GDM1 (cell line): ENCODE measurements at regions not wholly inside any gene's neighbourhood (a gene's known extent, or its start where the extent isn't known, plus 50 kb on each side); places are given as distances from the start of the nearest gene placed in this dataset.

Experiments
- DNase-seq: peaks from one replicate; lab custom pipeline; 2025; lab: John Stamatoyannopoulos, UW

DNA sequence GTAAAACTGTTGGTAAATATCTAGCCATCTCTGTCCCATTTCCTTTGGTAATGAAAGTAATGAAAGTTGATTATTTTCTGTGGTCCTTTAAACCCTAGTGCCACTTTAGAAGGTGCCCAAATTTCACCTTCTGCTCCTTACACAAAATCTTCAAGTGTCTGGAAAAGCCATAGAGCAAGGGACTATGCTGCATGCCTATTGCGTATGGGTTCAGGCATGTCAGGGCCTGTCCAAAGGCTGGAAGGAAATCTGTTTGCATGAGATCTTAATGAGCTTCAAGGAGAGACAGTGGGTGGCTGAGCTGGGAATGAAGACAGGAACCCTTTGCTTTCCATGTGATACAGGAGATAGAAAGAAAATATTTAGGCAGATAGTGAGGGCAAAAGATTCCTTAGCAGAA, 66.6 kb upstream of the CCN6 start:
- DNase-seq = peak; percentile 27

DNA sequence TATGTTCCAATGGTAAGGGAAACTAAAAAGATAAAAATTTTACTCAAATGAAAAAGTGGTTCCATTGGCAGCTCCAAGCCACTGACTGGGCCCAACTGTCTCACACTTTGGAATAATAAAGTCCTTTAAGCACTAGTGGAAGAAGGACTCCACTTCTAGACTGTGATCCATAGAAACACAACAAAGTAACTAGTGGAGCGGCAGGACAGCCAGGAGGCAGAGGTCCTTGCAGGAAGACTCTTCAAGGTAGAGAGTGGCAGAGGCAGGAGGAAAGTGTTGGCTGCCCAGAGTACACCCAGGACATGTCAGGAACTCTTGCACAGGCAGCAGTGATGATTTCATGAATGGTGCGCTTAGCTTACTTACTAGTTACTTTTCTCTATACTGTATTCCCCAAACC, 65.0 kb upstream of the CCN6 start:
- DNase-seq = no peak

DNA sequence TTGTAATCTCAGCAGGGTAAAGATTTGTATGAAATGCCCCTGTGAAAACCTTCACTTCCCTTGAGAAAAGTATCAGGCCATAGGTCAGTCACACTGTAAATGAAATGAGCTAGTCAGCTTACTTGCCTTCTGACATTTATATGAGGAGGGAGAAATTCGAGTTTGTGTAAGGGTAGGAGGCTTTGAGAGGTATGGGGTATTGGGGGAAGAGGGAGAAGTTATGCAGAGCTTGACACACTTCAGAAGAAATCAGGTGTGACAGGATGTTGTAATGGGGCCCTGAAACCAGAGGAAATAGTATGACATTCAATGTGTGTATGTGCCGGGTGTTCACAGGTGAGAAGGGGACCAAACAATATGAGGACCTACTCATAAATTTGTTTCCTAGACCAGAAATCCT, 64.2 kb upstream of the CCN6 start:
- DNase-seq = no peak

DNA sequence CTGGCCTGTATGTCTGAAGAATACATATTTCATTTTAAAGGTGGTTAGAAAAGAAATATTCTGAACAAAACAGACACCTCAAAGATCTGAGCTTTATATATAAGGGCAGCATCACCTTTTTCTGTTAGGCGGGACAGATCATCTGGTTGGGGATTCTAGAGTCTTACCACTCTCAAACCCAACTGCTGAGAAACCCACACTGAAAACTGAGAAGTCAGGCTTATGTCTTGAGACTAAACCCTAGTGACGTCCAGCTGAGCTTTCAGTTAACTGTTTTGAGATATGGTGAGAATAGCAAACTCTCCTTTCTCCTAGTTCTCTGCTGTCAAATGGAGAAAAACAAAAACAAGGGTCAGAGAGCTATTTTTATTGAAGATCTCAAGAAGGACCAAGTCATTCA, 63.7 kb upstream of the CCN6 start:
- DNase-seq = no peak

DNA sequence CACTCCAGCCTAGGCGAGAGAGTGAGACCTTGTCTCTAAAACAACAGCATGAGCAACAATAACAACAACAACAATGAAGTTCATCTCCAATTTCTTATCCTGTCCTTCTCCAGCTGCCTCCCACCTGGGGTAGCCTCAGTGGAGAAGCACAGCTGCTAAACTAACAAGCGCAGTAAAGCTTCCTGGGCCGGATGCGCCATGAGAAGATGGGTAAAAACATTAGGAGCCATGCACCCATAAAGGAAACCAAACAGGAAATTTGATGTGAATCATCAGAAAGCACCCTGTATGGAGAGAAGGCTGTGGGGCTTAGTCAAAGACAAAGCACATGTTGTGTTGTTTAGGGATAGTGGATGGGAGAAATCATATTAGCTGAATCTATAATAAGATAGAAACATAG, 61.1 kb upstream of the CCN6 start:
- no peak for DNase-seq

DNA sequence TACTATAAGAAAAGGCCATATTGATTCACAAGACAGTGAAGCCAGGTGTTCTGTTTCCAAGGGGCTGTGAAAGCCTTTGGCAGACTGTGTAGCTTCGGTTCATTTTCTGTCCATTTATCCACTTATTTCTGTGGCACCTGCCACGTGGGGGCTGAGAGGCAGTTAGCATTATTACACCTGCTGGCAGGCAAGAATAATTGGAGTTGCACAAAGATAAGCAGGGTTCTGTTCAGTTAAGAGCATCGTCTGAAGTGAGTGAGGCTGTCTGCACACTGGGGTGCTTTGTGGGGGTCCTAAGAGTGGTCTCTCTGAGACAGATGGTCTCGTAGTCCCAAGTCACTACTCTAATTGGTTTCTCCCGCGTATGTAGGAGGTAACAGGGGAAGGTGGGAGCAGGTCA, 60.6 kb upstream of the CCN6 start:
- DNase-seq = no peak

DNA sequence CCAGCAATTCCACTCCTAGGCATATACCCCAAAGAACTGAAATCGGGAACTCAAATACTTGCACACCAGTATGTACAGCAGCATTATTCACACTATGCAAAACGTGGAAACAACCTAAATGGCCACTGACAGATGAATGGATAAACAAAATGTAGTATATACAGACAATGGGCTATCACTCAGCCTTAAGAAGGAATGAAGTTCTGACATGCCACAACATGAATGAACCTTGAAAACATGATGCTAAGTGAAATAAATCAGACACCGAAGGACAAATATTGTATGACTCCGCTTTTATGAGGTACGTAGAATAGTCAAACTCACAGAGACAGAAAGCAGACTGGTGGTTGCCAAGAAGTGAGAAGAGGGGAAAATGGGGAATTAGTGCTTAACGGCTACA, 59.1 kb upstream of the CCN6 start:
- DNase-seq = no peak

DNA sequence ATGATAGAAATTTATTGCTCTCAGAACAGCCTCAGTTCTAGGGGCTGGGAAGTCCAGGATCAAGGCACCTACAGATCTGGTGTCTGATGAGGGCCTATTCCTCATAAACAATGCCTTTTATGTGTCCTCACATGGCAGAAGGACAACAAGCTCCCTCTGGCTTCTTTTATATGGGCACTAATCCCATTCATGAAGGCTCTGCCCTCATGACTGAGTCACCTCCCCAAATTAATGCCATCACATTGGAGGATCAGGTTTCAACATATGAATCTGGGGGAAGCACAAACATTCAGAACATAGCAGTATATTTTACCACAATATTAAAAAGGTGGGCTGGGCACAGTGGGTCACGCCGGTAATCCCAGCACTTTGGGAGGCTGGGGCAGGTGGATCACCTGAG, 58.5 kb upstream of the CCN6 start:
- DNase-seq = no peak

DNA sequence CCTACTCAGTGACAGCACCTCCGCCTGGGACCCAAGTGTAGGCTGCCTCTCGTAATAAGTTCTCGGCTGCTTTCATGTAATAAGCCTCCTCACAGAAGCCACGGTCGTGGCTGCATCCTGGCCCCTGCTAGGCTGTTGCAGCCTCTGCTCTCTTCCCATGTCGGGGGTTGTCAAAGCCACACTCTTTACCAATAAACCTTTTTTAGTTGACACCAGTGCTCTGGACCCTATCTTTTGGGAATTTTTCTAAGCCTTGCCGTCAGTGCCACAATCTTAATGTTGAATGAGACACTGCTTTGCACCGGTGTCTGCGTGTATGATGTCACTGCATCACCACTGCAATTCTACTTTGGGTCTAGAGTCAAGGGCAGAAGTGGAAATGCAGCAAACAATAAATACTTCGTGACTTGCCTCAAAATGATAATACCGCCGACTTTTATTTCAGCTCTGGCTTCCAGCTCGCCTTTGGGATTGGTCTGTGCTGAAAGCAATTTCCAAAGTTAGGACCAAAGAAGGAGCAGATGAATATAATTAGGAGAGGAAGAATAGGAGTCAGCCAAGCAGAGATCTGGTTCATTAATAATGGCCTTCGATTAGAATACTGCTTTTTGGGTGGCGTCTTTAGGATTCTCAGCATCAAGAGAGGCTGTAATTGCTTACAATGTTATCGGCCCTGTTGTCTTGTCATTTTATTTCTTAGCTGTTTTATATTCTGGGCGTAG, 57.6 kb upstream of the CCN6 start:
- no peak for DNase-seq

DNA sequence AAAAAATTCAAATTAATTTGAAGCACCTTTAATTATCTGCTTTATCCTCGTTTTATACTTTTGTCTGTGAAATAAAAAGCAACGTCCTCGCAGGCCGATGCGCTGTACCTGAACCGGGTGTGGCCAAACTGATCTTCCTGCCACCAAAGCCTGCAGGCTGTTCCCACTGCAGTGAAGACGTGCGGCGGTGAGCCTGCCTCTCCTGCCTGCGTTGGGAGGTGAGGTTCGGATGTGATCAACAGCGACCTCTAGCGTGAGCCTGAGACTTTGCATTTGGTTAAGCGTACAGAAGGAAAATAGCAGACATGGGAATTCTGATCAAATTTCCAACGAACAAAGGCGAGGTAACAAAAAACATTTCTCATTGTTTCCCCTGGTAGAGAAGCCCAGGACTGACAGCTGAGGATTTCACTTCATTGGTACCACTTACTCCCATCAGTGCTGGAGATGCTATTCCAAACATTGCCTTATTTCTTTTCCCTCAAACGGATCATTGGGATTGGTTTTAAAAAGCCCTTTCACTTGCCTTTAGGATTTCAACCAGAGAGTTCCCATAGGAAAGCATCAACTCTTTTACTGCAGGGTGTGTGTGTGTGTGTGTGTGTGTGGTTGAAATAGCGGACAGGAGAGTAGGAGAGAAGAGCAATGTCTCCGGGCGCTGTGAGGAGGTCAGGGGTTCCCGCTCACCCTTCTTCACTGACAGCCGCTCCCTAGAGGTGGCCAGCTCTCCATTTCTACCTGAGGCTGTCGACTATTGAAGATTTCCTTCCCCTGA, 56.6 kb upstream of the CCN6 start:
- peak; percentile 64 for DNase-seq

DNA sequence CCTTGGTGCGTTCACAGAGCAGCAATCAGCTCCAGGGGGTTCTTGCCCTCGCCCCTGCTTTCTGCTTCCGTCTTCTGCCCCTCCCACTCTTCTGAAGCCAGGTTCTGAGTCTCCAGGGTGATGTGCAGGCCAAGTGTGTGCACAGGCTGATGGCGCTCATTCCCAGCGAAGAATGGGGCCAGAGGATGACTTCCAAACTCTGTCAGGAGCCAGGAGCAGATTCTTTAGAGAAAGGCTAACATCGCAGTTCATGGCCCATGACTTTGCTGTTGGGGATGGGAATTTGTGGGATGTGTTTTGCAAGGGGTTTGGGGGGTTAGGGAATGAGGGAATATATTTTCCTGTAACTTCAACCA, 56.1 kb upstream of the CCN6 start:
- DNase-seq = no peak

DNA sequence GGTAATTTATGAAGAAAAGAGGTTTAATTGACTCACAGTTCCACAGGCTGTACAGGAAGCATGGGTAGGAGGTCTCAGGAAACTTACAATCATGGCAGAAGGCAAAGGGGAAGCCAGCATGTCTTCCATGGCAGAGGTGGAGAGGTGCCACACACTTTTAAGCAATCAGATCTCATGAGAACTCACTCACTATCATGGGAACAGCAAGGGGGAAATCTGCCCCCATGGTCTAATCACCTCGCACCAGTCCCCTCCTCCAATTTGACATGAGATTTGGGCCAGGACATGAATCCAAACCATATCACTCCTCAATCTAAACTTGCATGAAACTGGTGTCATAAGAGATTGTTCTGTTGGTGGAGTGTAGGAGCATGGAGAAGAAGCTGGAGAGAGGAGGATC, 51.6 kb upstream of the CCN6 start:
- DNase-seq = no peak
